ENCODE measurements at regions not wholly inside any gene's neighbourhood (a gene's known extent, or its start where the extent isn't known, plus 50 kb on each side); places are given as distances from the start of the nearest gene placed in this dataset.

GRCh38 chr2:164006704-164007103 lies 270.9 kb upstream of the FIGN start:
- TF ChIP-seq CTCF (IDR thresholded peaks at IDR 0.05; ENCODE audit: borderline replicate concordance, insufficient read depth, low read depth, low read length): no peak

GRCh38 chr2:164000176-164000575 lies 264.4 kb upstream of the FIGN start:
- H3K4me3 ChIP-seq (ENCODE audit: low read depth, low read length): no peak overlapping the region
- TF ChIP-seq CTCF (IDR thresholded peaks at IDR 0.05; ENCODE audit: borderline replicate concordance, insufficient read depth, low read depth, low read length): no peak

More at GRCh38 chr2:164006704-164007103, 270.9 kb upstream of the FIGN start:
- no peak overlapping the region for H3K4me3 ChIP-seq (ENCODE audit: low read depth, low read length)

- H3K4me3 ChIP-seq (ENCODE audit: low read depth, low read length): no peak overlapping the region
- TF ChIP-seq CTCF (IDR thresholded peaks at IDR 0.05; ENCODE audit: borderline replicate concordance, insufficient read depth, low read depth, low read length): no peak
Observed at GRCh38 chr2:163997466-163997865, 261.7 kb upstream of the FIGN start.

- no peak for TF ChIP-seq CTCF (IDR thresholded peaks at IDR 0.05; ENCODE audit: borderline replicate concordance, insufficient read depth, low read depth, low read length)
- H3K4me3 ChIP-seq (ENCODE audit: low read depth, low read length): no peak overlapping the region
Observed at GRCh38 chr2:163990541-163990940, 254.7 kb upstream of the FIGN start.

- no peak for TF ChIP-seq CTCF (IDR thresholded peaks at IDR 0.05; ENCODE audit: borderline replicate concordance, insufficient read depth, low read depth, low read length)
- no peak overlapping the region for H3K4me3 ChIP-seq (ENCODE audit: low read depth, low read length)
Observed at GRCh38 chr2:163990101-163990500, 254.3 kb upstream of the FIGN start.

GRCh38 chr2:163987175-163987940 lies 251.6 kb upstream of the FIGN start:
- no peak for TF ChIP-seq CTCF (IDR thresholded peaks at IDR 0.05; ENCODE audit: borderline replicate concordance, insufficient read depth, low read depth, low read length)

GRCh38 chr2:163984986-163985385 lies 249.2 kb upstream of the FIGN start:
- TF ChIP-seq CTCF (IDR thresholded peaks at IDR 0.05; ENCODE audit: borderline replicate concordance, insufficient read depth, low read depth, low read length): no peak
- H3K4me3 ChIP-seq (ENCODE audit: low read depth, low read length): no peak overlapping the region

More at GRCh38 chr2:163987175-163987940, 251.6 kb upstream of the FIGN start:
- no peak overlapping the region for H3K4me3 ChIP-seq (ENCODE audit: low read depth, low read length)
